ENCODE measurements at regions not wholly inside any gene's neighbourhood (a gene's known extent, or its start where the extent isn't known, plus 50 kb on each side); places are given as distances from the start of the nearest gene placed in this dataset.

- H3K4me3 ChIP-seq (ENCODE audit: low read length): no peak overlapping the region
- no peaks in the 10 kb centered on the region for H3K9me3 ChIP-seq (ENCODE audit: control insufficient read depth, insufficient read depth, low read length)
- Mint-ChIP-seq H3K27me3 (ENCODE audit: low read depth in 2 of 2) (peaks cover 0 to 8% of the 10 kb centered on the region in 2 donors), H3K4me3 (no peak overlapping the region), H3K36me3 (no peaks in the 10 kb centered on the region), H3K9me3 (no peaks in the 10 kb centered on the region), H3K27ac (no peak overlapping the region), H3K4me1 (no peaks in the 10 kb centered on the region)
- WGBS (ENCODE audit: insufficient coverage): 50% methylated on average over 19 of the region's 19 CpGs
- H3K4me1 ChIP-seq (ENCODE audit: control insufficient read depth, insufficient read depth, low read length): no peaks in the 10 kb centered on the region
- H3K27ac ChIP-seq (ENCODE audit: low read length): no peak overlapping the region
- no peak for ATAC-seq
- no peaks in the 10 kb centered on the region for H3K27me3 ChIP-seq (ENCODE audit: control insufficient read depth, insufficient read depth, low read length)
- intact Hi-C loops (cut with micrococcal nuclease): no loop called here
- no peak for DNase-seq
- no peaks in the 10 kb centered on the region for H3K36me3 ChIP-seq (ENCODE audit: control insufficient read depth, insufficient read depth, low read length)
- no peak for TF ChIP-seq CTCF (IDR thresholded peaks at IDR 0.05)
These were observed 246.6 kb downstream of the EIPR1 start for GRCh38 chr2:3130889-3131635.

DNA sequence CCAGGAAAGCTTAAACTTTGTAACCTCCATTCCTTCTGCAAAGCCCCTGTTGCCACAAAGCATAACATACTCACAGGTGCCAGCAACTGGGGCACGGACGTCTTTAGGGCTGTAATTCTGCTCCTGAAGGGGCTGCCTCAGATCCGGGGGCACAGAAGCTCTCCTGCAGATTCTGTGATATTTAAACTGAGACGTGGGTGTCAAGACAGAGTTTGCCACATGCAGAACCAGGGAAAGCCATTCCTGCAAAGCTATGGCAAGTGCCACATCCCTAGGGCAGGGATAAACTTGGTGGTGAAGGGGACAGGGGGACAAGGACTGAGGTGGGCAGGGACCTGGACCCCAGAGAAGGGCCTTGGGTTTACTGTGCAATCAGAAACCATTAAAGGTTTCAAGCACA, 247.2 kb downstream of the EIPR1 start:
- Histone ChIP-seq H3K9me3 (ENCODE audit: control insufficient read depth, insufficient read depth, low read length) (no peaks in the 10 kb centered on the region), H3K36me3 (ENCODE audit: control insufficient read depth, insufficient read depth, low read length) (no peaks in the 10 kb centered on the region), H3K27me3 (ENCODE audit: control insufficient read depth, insufficient read depth, low read length) (no peaks in the 10 kb centered on the region), H3K4me1 (ENCODE audit: control insufficient read depth, insufficient read depth, low read length) (no peaks in the 10 kb centered on the region), H3K27ac (ENCODE audit: low read length) (no peak overlapping the region), H3K4me3 (ENCODE audit: low read length) (no peak overlapping the region)
- H3K4me1 Mint-ChIP-seq: no peaks in the 10 kb centered on the region
- DNase-seq (no peak), ATAC-seq (no peak)
- no peak overlapping the region for H3K4me3 Mint-ChIP-seq
- H3K9me3 Mint-ChIP-seq: no peaks in the 10 kb centered on the region
- 91% methylated on average over 4 of the region's 4 CpGs for WGBS (ENCODE audit: insufficient coverage)
- H3K36me3 Mint-ChIP-seq: no peaks in the 10 kb centered on the region
- TF ChIP-seq CTCF (IDR thresholded peaks at IDR 0.05): no peak
- intact Hi-C loops (cut with micrococcal nuclease): no loop called here
- peaks cover 0 to 8% of the 10 kb centered on the region in 2 donors for H3K27me3 Mint-ChIP-seq (ENCODE audit: low read depth in 2 of 2)
- no peak overlapping the region for H3K27ac Mint-ChIP-seq

- DNase-seq (no peak), ATAC-seq (no peak)
- Histone ChIP-seq H3K27me3 (ENCODE audit: control insufficient read depth, insufficient read depth, low read length) (no peaks in the 10 kb centered on the region), H3K9me3 (ENCODE audit: control insufficient read depth, insufficient read depth, low read length) (no peaks in the 10 kb centered on the region), H3K4me1 (ENCODE audit: control insufficient read depth, insufficient read depth, low read length) (no peaks in the 10 kb centered on the region), H3K4me3 (ENCODE audit: low read length) (no peak overlapping the region), H3K27ac (ENCODE audit: low read length) (no peak overlapping the region), H3K36me3 (ENCODE audit: control insufficient read depth, insufficient read depth, low read length) (no peaks in the 10 kb centered on the region)
- Mint-ChIP-seq H3K9me3 (no peaks in the 10 kb centered on the region), H3K27ac (no peak overlapping the region), H3K27me3 (ENCODE audit: low read depth in 2 of 2) (peaks cover 0 to 8% of the 10 kb centered on the region in 2 donors), H3K36me3 (no peaks in the 10 kb centered on the region), H3K4me1 (no peaks in the 10 kb centered on the region), H3K4me3 (no peak overlapping the region)
- 80% methylated on average over 6 of the region's 6 CpGs for WGBS (ENCODE audit: insufficient coverage)
- intact Hi-C loops (cut with micrococcal nuclease): no loop called here
- no peak for TF ChIP-seq CTCF (IDR thresholded peaks at IDR 0.05)
These were observed 247.8 kb downstream of the EIPR1 start for GRCh38 chr2:3129867-3130266.

DNA sequence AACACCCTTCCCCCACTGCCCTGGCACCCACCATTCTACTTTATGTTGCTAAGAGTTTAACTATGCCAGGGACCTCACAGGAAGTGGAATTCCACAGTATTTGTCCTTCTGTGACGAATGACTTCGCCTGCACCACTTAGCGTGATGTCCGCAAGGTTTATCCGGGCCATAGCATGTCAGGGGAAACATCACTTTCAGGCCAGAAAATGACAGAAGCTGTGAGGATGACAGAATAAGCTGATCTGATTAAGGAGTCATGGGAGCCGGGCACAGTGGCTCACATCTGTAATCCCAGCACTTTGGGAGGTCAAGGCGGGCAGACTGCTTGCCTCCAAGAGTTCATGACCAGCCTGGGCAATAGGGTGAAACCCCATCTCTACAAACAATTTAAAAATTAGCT, 248.8 kb downstream of the EIPR1 start:
- no peak overlapping the region for H3K27ac ChIP-seq (ENCODE audit: low read length)
- no peaks in the 10 kb centered on the region for H3K36me3 Mint-ChIP-seq
- no peak overlapping the region for H3K4me3 Mint-ChIP-seq
- intact Hi-C loops (cut with micrococcal nuclease): no loop called here
- no peak for TF ChIP-seq CTCF (IDR thresholded peaks at IDR 0.05)
- H3K27me3 Mint-ChIP-seq (ENCODE audit: low read depth in 2 of 2): peaks cover 0 to 8% of the 10 kb centered on the region in 2 donors
- DNase-seq: no peak
- H3K4me3 ChIP-seq (ENCODE audit: low read length): no peak overlapping the region
- no peaks in the 10 kb centered on the region for H3K4me1 Mint-ChIP-seq
- no peaks in the 10 kb centered on the region for H3K9me3 ChIP-seq (ENCODE audit: control insufficient read depth, insufficient read depth, low read length)
- no peaks in the 10 kb centered on the region for H3K9me3 Mint-ChIP-seq
- H3K4me1 ChIP-seq (ENCODE audit: control insufficient read depth, insufficient read depth, low read length): no peaks in the 10 kb centered on the region
- H3K36me3 ChIP-seq (ENCODE audit: control insufficient read depth, insufficient read depth, low read length): no peaks in the 10 kb centered on the region
- no peak for ATAC-seq
- WGBS (ENCODE audit: insufficient coverage): 94% methylated on average over 7 of the region's 7 CpGs
- H3K27me3 ChIP-seq (ENCODE audit: control insufficient read depth, insufficient read depth, low read length): no peaks in the 10 kb centered on the region
- no peak overlapping the region for H3K27ac Mint-ChIP-seq
